Caco-2 (cell line): ENCODE measurements at regions not wholly inside any gene's neighbourhood (a gene's known extent, or its start where the extent isn't known, plus 50 kb on each side); places are given as distances from the start of the nearest gene placed in this dataset.

Experiments used
- BruUV-seq: library from RNA; stranded (reverse); fragments of 400-500 nt; replicated peaks from 2 replicates; lab custom pipeline; 2021; lab: Mats Ljungman, UMichigan
- CTCF ChIA-PET: fragments of 300-600 bp; sonication (Branson Sonifier 250); formaldehyde crosslinking; loops from one replicate; lab custom pipeline; 2022; ENCODE audit warnings: antibody characterized with exemption; lab: Charles Lee
- POLR2A ChIA-PET: fragments of 300-600 bp; sonication (Branson Sonifier 250); formaldehyde crosslinking; loops from one replicate; lab custom pipeline; 2022; ENCODE audit warnings: antibody characterized with exemption; lab: Charles Lee
- DNase-seq, 2 experiments: peaks; one replicate each; pipeline versions ENCODE4 v3.0.0 to v3.0.0-alpha.2; 2020 to 2022
- H3K27me3 ChIP-seq: replicated peaks from 2 replicates; pipeline ENCODE4 v1.6.0; 2011; ENCODE audit warnings: low read length; ENCODE audit not compliant: control insufficient read depth, insufficient read depth
- H3K36me3 ChIP-seq: 2 replicates; pipeline ENCODE4 v1.5.1; 2011; ENCODE audit warnings: low read length; ENCODE audit not compliant: control insufficient read depth, insufficient read depth
- H3K4me1 ChIP-seq: fragments of 250-450 bp; sonication (Bioruptor Pico); 2 replicates; pipeline ENCODE4 v1.5.1; 2020; ENCODE audit warnings: mild to moderate bottlenecking
- H3K4me3 ChIP-seq: 2 replicates; pipeline ENCODE4 v1.5.1; 2011; ENCODE audit warnings: low read depth, mild to moderate bottlenecking, control low read depth, low read length
- H3K9me3 ChIP-seq: fragments of 250-450 bp; sonication (Bioruptor Pico); 2 replicates; pipeline ENCODE4 v1.5.1; 2020; ENCODE audit warnings: mild to moderate bottlenecking, moderate library complexity
- H3K27ac Mint-ChIP-seq: one replicate; pipeline ENCODE4 v1.8.0; 2022; ENCODE audit warnings: mixed read lengths; ENCODE audit not compliant: unreplicated experiment
- H3K27me3 Mint-ChIP-seq: one replicate; pipeline ENCODE4 v1.8.0; 2022; ENCODE audit warnings: mixed read lengths; ENCODE audit not compliant: insufficient read depth, unreplicated experiment
- H3K36me3 Mint-ChIP-seq: one replicate; pipeline ENCODE4 v1.8.0; 2022; ENCODE audit warnings: mild to moderate bottlenecking, mixed read lengths; ENCODE audit not compliant: insufficient read depth, unreplicated experiment
- H3K4me1 Mint-ChIP-seq: one replicate; pipeline ENCODE4 v1.8.0; 2022; ENCODE audit warnings: low read depth, mixed read lengths; ENCODE audit not compliant: unreplicated experiment
- H3K4me3 Mint-ChIP-seq: one replicate; pipeline ENCODE4 v1.8.0; 2022; ENCODE audit warnings: mild to moderate bottlenecking, moderate library complexity, mixed read lengths; ENCODE audit not compliant: unreplicated experiment
- H3K9me3 Mint-ChIP-seq: one replicate; pipeline ENCODE4 v1.8.0; 2022; ENCODE audit warnings: mixed read lengths; ENCODE audit not compliant: unreplicated experiment
- intact Hi-C: fragments of 100-400 bp; cut with micrococcal nuclease; formaldehyde crosslinking; loops from one replicate; pipeline ENCODE4 v1.10.0; 2022; ENCODE audit not compliant: unreplicated experiment
- TF ChIP-seq, protein P1 (sequence below), 2 experiments: fragments of 200-600 bp in 1 of 2; IDR thresholded peaks; 1 replicate in 1 of 2; 2 replicates in 1 of 2; pipeline versions ENCODE4 v1.5.1 to v1.8.0; 2011 to 2022; ENCODE audit warnings: antibody characterized with exemption in 1 of 2, control low read depth in 1 of 2, inconsistent platforms in 1 of 2, low read depth in 1 of 2, low read length in 1 of 2, mild to moderate bottlenecking in 1 of 2, moderate library complexity in 1 of 2; ENCODE audit not compliant: insufficient read depth in 1 of 2, severe bottlenecking in 1 of 2, unreplicated experiment in 1 of 2

DNA sequence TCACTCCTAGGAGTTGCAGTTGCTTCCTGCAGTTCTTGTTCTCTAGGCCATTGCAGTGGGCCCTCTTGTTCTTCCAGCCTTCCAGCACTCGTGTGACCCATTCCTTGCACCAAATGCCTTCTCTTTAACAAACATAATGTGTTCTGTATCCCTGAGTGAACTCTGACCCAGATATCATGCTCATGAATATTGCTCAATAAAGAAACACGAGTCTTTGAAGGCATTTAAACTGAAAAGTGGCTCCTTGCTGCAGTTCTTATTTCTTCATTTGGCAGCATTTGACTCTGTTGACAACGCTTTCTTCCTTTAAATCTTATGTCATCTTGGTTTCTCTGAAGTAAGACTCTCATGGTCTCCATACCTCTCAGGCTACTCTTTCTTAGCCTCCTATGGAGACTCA, 100.7 kb upstream of the PDE4B start:
- Histone ChIP-seq H3K9me3 (no peaks in the 10 kb centered on the region), H3K4me1 (peaks cover 15% of the 10 kb centered on the region), H3K36me3 (no peaks in the 10 kb centered on the region), H3K27me3 (no peaks in the 10 kb centered on the region), H3K4me3 (no peak overlapping the region)
- POLR2A ChIA-PET: no interaction called here
- Mint-ChIP-seq H3K27ac (no peak overlapping the region), H3K27me3 (no peaks in the 10 kb centered on the region), H3K4me1 (no peaks in the 10 kb centered on the region), H3K9me3 (no peaks in the 10 kb centered on the region), H3K4me3 (no peak overlapping the region), H3K36me3 (no peaks in the 10 kb centered on the region)
- no peak for DNase-seq
- intact Hi-C loops: loop anchor here (10.0 kb wide), 1 partner anchor 1517 kb away; no protein-coding TSS in a partner anchor
- BruUV-seq: no TSS peak
- CTCF ChIA-PET: no interaction called here
- TF ChIP-seq, protein P1, sequence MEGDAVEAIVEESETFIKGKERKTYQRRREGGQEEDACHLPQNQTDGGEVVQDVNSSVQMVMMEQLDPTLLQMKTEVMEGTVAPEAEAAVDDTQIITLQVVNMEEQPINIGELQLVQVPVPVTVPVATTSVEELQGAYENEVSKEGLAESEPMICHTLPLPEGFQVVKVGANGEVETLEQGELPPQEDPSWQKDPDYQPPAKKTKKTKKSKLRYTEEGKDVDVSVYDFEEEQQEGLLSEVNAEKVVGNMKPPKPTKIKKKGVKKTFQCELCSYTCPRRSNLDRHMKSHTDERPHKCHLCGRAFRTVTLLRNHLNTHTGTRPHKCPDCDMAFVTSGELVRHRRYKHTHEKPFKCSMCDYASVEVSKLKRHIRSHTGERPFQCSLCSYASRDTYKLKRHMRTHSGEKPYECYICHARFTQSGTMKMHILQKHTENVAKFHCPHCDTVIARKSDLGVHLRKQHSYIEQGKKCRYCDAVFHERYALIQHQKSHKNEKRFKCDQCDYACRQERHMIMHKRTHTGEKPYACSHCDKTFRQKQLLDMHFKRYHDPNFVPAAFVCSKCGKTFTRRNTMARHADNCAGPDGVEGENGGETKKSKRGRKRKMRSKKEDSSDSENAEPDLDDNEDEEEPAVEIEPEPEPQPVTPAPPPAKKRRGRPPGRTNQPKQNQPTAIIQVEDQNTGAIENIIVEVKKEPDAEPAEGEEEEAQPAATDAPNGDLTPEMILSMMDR (IDR thresholded peaks at IDR 0.05; ENCODE audit: insufficient read depth in 1 of 2, low read depth in 1 of 2, low read length in 1 of 2, severe bottlenecking in 1 of 2, unreplicated experiment in 1 of 2): no peak

GRCh38 chr1:65694126-65694525, 98.6 kb upstream of the PDE4B start:
- no peaks in the 10 kb centered on the region for H3K36me3 ChIP-seq
- no peak overlapping the region for H3K4me3 ChIP-seq
- Mint-ChIP-seq H3K36me3 (no peaks in the 10 kb centered on the region), H3K27ac (no peak overlapping the region), H3K4me1 (no peaks in the 10 kb centered on the region), H3K27me3 (no peaks in the 10 kb centered on the region), H3K4me3 (no peak overlapping the region), H3K9me3 (no peaks in the 10 kb centered on the region)
- ChIA-PET CTCF (interaction anchor here (0.6 kb wide), 1 partner anchor 692 kb away, joined by 3 read pairs; no protein-coding TSS in a partner anchor), POLR2A (no interaction called here)
- no peak for DNase-seq
- no peaks in the 10 kb centered on the region for H3K4me1 ChIP-seq
- TF ChIP-seq, protein P1 (IDR thresholded peaks at IDR 0.05; ENCODE audit: insufficient read depth in 1 of 2, low read depth in 1 of 2, low read length in 1 of 2, severe bottlenecking in 1 of 2, unreplicated experiment in 1 of 2): no peak
- H3K9me3 ChIP-seq: no peaks in the 10 kb centered on the region
- intact Hi-C loops: loop anchor here (10.0 kb wide), 1 partner anchor 1519 kb away; no protein-coding TSS in a partner anchor
- BruUV-seq: no TSS peak
- H3K27me3 ChIP-seq: no peaks in the 10 kb centered on the region

- H3K27ac Mint-ChIP-seq: no peak overlapping the region
- H3K27me3 Mint-ChIP-seq: peaks cover 2% of the 10 kb centered on the region
- BruUV-seq: no TSS peak
- no peaks in the 10 kb centered on the region for H3K36me3 Mint-ChIP-seq
- ChIA-PET POLR2A (no interaction called here), CTCF (no interaction called here)
- Histone ChIP-seq H3K9me3 (no peaks in the 10 kb centered on the region), H3K4me3 (no peak overlapping the region), H3K36me3 (no peaks in the 10 kb centered on the region), H3K4me1 (no peaks in the 10 kb centered on the region), H3K27me3 (no peaks in the 10 kb centered on the region)
- H3K4me1 Mint-ChIP-seq: no peaks in the 10 kb centered on the region
- H3K4me3 Mint-ChIP-seq: no peak overlapping the region
- no peaks in the 10 kb centered on the region for H3K9me3 Mint-ChIP-seq
- DNase-seq: no peak
- TF ChIP-seq, protein P1 (IDR thresholded peaks at IDR 0.05; ENCODE audit: insufficient read depth in 1 of 2, low read depth in 1 of 2, low read length in 1 of 2, severe bottlenecking in 1 of 2, unreplicated experiment in 1 of 2): no peak
- intact Hi-C loops: loop anchor here (10.0 kb wide), 1 partner anchor 1520 kb away; no protein-coding TSS in a partner anchor
Observed at GRCh38 chr1:65694933-65695332, 97.8 kb upstream of the PDE4B start.
